HG03175 (cell line): ENCODE measurements at regions not wholly inside any gene's neighbourhood (a gene's known extent, or its start where the extent isn't known, plus 50 kb on each side); places are given as distances from the start of the nearest gene placed in this dataset.

Experiments
- ATAC-seq: cut with Tn5 transposase; IDR thresholded peaks from one replicate; pipeline ENCODE4 v1.9.1; 2021; ENCODE audit warnings: mild to moderate bottlenecking, moderate library complexity; ENCODE audit not compliant: unreplicated experiment

DNA sequence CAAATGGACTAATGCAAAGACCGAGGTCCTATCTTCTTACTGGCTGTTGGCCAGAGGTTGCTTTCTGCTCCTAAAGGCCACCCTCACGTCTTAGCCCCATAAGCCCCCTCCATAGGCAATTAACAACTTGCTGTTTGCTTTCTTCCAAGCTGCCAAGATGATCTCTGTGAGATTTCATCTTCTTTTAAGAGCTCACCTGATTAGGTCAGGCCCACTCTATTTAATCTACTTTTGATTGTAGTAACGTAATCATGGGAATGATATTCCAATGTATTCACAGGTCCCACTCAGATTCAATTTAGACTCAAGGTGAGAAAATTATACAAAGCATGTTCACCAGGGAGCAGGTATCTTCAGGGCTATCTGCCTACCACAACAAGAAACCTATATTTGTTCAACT, 84.4 kb upstream of the RAD23B start:
- no peak for ATAC-seq

DNA sequence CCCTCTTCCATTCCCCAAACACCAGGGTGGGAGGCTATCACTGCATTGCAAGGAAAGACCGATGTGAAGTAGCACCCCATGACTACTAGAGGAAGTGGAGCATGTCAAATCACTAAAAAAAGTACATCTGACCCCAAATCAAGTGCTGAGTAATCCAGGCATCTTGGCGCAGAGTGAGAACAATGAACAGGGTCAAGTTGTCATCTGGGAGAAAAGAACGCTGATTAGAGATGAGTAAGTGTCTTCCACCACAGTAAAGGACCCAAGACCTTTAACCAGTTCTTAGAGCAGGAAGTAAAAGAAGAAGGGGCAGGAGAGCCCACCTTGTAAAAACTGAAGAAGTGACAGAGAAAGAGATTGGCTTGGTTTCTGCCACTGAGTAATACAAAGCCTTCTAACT, 75.0 kb upstream of the RAD23B start:
- peak; percentile 37 for ATAC-seq

DNA sequence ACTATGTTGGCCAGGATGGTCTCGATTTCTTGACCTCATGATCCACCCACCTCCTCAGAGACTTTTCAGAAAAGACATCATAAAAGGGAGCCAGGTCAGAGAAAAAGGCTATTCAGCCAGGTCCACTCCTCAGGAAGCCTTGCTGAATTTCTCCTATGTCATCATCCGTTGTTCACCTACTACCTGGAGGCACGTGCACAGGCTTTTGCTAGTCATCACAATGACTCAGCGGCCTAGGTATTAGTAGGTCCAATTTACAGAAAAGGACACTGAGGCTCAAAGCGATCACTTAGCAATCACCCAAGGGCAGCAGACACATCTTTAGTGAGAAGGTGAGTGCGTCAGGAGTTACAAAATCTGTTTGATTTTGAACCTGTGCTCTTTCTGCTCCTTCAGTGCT, 72.3 kb upstream of the RAD23B start:
- no peak for ATAC-seq

DNA sequence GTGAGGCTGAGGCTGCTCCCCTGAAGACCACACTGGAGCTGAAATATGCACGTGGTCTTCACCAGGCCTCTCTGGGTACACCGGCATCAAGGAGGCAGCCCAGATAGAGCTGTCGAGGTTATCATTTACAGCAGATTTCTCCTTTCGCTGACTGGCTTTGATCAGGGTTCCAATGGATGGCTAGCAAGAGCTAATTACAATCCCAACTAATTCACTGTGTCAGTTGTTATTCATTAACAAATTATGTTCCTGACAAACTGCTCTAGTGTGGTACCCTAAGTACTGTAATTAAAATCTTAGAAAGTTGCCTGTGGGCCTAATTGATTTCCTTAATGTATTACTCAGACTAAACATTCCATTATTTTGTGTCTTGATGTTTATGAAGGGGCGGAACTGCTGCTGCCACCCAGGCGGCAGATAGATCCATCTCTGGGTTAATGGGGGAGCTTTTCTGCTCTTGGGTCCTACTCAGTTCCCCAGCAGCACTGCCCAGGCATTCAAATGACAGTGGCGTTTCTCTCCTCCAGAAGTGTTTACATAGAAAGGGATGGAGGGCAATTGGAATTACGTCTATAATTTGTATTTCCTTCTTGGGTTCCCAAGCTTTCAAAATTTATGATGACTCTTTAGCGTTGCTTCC, 71.7 kb upstream of the RAD23B start:
- ATAC-seq: no peak

DNA sequence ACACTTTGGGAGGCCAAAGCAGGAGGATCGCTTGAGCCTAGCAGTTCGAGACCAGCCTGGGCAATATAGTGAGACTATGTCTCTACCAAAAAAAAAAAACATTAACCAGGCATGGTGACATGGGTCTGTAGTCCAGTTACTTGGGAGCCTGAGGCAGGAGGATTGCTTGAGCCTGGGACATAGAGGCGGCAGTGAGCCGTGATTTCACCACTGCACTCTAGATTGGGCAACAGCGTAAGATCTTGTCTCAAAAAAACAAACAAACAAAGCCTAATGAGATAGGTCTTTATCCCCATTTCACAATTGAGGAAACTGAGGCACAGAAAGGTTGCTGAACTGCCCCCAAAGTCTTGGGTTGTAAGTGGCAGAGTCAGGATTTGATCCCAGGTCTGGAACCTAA, 70.5 kb upstream of the RAD23B start:
- ATAC-seq: no peak

DNA sequence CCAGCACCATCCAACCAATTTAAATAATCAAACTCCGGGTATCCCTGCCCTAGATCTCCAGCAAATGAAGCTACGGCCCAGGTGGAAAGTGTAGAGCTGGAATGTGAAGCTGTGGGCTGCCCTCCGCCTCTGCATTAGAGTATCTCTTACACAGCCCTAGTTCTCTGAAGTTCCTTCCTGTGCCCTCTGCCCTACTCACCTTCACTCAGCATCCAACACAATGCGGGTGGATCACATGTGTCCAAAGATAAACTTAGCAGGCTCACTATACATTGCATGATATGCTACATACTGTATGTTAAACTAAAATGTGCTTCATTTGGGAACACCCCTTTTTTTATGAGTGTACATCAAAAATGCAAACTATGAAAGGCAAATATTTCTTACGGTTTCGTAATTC, 70.0 kb upstream of the RAD23B start:
- peak; percentile 33 for ATAC-seq

DNA sequence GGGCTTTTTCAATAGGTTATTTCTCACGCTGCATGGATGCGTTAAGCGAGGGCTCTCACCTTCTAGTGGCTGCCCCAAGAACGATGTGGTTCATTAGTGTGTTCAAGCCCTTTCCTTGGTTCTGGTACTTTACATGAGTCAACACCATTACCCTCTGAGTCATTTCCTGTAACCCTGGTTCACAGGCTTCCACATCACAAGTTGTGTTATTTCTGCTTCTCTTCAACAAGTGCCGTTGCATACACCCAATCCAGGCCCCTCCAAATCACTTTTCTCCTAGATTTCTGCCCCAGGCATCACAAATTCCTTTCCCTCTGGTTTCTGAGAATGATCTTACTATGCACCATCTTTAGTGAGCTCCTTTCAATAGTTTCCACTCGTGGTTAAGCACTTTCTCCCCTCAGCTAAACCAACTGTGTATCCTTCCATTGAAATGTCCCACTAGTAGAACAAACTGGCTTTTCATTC, 69.5 kb upstream of the RAD23B start:
- peak; percentile 96 for ATAC-seq

DNA sequence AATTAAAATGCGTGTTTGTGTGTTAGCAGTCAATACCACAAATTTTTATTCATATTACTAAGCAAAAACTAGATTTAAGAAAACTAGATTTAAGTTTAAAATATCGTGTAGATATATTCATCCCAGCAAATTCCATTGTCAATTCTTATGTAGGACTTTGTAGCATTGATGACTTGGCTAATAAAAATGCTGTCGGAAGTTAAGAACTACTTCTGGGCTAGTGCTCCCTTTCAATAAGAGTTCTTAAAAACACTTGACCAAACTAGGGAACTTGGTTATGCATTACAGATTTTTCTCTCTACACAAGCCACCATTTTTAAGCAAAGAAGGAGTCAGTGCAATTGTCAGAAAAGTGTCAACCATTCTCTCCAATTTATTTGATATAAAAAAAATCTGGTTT, 68.7 kb upstream of the RAD23B start:
- ATAC-seq: no peak

DNA sequence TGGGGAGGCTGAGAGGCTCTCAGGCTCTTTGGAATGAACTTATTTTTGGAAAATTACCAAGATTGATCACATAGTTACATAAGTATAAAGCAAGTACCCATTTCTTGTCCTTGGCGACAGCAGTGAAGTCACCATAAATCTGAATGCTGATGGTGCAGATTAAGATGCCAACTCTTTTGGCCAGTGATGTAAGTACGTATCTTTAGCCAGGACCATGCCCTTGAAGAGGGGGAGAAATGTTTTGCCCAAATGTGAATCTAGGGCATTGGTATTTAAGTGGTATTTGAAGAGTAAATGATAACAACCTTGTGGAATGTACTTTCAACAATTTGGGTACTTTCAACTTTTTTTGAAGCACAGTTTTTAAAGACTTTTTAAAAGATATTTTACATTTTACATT, 68.2 kb upstream of the RAD23B start:
- ATAC-seq: no peak

DNA sequence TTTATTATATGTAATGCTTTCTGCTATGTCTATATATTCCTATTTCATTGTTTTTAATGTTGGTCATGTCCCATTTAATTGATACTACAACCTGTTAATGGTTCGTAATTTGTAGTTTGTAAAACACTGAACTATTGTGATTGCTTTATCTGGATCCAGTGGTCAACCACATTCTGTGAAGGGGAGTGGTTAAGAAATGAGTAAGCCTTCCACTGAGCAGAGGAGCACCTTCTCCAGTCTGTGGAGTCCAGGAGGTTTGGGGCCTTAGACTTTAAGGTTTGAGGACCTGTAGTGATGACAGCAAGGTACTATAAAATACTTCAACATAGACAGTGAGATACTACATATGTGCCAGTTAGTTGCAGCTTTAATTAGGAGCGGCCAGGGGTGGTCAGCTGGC, 67.7 kb upstream of the RAD23B start:
- no peak for ATAC-seq

DNA sequence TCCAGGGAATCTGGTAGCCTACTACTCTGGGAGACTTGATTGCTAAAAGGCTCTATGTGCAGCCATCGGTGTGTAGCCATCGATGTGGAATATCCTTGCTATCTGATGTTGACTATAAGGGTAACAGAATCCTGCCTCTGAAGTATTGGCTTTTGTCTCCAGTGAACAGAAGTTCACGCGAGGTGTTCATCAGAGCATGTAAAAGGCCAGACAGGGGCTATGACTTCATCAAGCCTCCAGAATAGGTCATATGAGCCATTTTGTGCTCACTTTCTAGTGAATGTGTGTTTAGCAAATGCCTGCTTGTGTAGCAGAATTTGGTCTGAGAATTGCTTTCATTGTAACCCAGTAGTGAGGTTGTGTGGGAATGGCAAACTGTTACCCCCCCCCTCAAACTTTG, 66.8 kb upstream of the RAD23B start:
- no peak for ATAC-seq

DNA sequence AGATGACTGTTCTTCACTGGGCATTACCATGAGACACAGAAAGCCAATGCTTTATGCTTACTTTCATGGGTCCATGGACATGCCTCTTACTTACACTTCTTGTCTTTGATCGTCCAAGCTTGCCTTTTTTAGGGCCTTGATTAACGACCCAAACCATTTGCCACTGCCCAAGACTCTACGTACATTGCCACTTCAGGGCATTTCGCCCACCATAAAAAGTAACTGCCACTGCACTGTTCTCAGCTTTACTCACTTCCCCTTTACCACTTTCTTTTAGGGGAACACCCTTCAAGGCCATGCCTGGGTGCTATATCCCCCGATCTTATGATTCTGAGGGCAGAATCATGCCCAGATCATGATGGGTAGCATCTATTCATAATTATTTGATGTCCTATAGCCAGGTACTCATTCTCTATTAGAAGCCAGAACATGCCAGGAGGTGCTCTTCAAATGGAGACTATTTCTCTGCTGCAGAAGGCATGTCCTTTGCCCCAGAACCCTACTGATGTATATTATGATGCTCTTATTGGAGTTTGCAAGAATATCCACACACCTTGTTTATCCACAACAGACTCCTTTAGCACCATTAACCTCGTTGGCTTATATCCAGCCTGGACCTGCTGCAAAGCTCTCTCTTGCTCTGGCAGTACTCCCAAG, 64.1 kb upstream of the RAD23B start:
- ATAC-seq: peak; percentile 85

DNA sequence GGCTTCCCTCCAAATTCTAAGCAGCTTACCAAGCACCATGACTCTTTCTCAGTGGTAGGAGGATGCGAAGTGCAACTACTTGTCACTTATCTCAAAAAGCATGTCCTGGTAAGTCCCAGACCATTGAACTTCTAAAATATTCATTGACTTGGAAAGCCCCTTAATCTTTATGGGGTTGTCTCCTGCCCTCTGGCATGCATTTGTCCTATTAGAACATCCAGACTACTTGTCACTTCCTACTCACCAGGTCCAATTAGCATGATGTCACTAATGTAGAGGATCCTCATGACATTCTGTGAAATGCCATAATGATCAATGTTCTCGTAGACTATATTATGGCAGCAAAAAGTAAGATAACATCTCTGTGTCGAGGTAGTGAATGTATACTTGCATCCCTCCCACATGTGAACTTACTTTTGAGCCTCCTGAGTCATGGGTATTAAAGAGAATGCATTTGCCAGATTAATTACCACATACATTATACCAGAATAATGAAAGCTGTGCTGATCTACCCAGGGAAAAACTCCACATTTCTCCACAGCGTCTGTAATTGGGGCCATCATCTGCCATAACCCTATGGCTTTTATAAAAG, 63.5 kb upstream of the RAD23B start:
- ATAC-seq: peak; percentile 24

DNA sequence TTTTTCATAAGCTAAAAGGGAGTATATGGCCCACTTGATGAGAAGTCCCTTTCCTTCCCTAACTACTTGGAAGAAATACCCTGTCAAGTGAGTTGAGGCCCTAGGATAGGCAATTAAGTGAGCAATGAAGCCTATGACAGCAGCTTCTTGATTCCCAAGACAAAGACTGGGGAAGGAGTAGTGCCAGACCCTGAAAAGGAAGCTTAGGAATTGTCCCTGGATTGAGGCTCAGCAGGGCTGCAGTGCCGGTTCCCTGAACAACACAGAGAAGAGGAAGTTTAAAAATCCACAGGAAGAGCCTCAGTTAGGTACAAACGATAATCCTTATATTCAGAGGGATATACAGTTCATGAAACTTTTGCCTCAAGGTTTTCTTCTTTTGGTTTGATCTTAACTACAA, 61.8 kb upstream of the RAD23B start:
- no peak for ATAC-seq

DNA sequence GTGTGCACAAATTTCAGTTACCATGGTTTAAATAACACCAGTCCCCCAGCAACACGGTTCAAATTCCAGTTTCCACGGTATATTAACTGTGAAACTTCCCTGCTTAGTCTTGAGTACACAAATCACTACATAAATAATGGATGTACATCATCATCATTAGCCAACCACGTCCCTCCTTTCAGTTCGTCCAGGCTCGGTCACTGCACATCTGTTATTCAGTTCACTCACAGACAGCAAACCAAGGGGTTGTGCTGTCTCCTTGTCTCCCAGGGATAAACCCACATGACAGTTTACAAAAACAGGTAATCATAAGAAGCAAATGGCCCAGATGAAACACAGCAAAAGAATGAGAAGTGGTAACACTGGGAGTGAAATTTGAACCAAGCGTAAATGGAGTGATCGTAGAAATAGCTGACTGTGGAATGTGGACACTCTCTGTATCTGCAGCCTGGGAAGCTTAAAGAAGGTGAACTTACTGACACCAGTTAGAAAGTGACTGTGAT, 61.0 kb upstream of the RAD23B start:
- ATAC-seq: no peak

DNA sequence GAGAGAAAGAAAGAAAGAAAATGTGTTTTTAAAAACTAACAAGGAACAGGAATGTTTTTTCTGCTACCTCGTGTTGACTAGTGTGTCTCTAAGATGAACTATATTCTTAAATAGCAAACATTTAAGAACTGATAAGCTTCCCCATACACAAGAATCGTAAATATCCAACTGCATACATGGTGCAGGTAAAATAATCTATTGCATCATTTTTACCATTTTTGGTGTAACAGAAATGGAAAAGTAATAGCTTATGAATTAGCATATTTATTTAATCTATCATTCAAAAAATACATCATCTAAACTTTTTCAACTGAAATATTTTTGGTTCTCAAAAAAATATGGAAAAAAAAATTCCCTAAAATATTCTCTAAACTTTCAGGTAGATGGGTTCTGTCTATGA, 59.7 kb upstream of the RAD23B start:
- ATAC-seq: no peak

DNA sequence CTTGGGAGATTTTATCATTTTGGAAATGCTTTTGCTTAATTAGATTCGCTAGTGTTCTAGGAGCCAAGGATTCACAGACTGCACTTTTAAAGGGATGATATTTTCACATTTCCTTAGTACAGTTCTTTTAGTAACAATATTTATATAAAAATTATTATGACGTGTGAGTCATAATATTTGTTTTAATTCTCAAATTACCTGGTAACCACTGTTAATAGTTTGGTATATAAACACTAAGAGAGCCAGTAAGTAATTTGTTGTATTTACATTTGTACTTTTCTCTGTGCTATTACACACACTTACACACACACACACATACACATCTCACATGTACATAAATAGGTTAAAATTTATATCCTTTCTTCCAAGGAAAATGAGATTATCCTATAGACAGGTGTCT, 58.8 kb upstream of the RAD23B start:
- no peak for ATAC-seq

DNA sequence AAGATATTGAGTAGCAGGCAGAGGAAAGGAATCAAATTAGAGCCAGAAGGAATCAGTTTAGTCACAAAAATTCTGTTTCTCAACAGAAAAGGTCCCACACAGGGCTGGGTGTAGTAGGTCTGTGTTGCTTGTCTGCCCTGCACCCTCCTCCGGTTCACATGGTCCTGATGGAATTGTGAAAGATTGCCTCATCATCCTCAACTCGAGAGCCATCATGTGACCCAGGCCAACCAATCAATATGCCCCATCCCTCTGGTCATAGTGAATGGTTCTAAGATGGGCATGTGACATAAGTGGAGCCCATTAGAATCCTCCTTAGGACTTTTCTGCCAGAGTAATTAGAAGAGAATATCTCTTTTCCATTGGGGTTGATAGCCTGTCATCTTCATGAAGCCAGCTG, 56.7 kb upstream of the RAD23B start:
- ATAC-seq: no peak

DNA sequence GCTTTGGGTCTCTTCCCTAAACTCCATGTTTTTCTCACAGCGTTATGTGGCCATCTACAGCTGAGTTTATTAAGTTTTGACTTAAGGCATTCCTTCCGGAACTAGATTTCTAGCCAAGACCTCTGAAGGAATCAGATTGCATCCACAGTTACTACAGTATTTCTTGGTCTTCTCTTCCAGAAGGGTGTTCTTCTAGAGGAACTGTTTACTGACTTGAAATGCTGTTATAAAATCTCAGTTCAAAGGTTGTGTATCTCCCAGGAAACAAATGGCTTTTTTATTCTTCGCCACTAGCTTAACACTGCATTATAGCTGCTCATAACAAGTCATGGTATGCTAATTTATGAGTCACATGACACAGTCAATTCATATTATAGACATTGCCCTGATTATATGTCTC, 55.3 kb upstream of the RAD23B start:
- ATAC-seq: no peak

DNA sequence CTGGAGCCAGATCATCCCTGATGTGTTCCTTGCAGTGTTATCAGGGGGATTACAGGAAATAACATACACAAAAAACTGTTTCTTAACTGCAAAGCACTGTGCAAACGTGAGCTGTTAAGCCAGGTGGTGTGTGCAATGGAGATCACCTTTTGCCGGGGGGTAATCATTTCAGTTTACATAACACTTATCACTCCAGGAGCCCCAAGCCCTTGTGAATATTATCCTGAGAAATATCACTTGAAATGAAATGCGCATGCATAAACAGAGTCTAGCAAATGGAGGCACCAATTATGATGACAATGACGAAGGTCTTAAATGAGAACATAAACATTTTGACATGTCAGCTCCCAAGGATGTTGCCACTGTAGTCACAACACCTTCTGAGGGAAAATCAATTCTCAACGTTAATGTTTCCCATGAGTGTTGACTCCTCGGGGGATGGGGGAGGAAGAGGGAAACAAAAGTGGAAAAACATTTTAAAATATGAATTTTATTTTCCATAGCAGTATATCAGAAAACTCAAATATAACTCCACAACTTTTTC, 54.5 kb upstream of the RAD23B start:
- ATAC-seq: no peak

DNA sequence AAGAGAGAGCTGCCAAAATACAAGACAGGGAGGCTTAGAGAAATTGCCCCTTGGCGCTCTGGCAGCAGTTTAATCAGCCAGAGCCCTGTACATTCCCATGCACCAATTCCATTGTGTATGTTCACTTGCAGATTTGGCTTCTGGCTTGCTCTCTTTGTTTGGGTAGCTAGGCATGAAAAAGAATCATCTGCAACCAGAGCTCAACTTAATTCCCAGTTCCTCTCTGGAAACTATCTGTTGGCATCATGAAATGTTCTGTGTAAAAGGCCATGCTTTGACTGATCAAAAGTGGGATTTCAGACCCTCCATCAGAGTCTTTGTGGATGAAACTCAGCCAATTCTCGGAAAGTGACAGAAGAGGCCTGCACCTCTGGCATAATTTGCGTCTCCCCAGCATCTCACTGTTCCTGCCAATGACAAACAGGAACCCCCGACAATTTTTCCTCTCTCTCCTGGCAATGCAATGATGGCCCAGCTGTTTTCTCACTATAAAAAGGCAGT, 53.8 kb upstream of the RAD23B start:
- ATAC-seq: no peak
